ENCODE measurements at regions not wholly inside any gene's neighbourhood (a gene's known extent, or its start where the extent isn't known, plus 50 kb on each side); places are given as distances from the start of the nearest gene placed in this dataset.

- DNase-seq (no peak), ATAC-seq (ENCODE audit: low read depth) (no peak)
- H3K36me3 Mint-ChIP-seq = no peaks in the 10 kb centered on the region
- no peak overlapping the region for H3K27ac Mint-ChIP-seq
- no peaks in the 10 kb centered on the region for H3K9me3 Mint-ChIP-seq
- H3K27me3 Mint-ChIP-seq = peaks cover 2% of the 10 kb centered on the region
- POLR2A ChIA-PET = no interaction called here
- no peaks in the 10 kb centered on the region for H3K4me1 Mint-ChIP-seq
- H3K4me3 Mint-ChIP-seq = no peak overlapping the region
Measured at GRCh38 chr2:71787476-71788185, 334.3 kb downstream of the DYSF start.

GRCh38 chr2:71787108-71787415 is 333.7 kb downstream of the DYSF start:
- POLR2A ChIA-PET = no interaction called here
- ATAC-seq (ENCODE audit: low read depth) = no peak
- Mint-ChIP-seq H3K4me1 (no peaks in the 10 kb centered on the region), H3K27me3 (peaks cover 2% of the 10 kb centered on the region), H3K27ac (no peak overlapping the region), H3K9me3 (no peaks in the 10 kb centered on the region), H3K36me3 (no peaks in the 10 kb centered on the region), H3K4me3 (no peak overlapping the region)
- no peak for DNase-seq

GRCh38 chr2:71786291-71787107 is 333.1 kb downstream of the DYSF start:
- ATAC-seq (ENCODE audit: low read depth) (no peak), DNase-seq (no peak)
- no peak overlapping the region for H3K4me3 Mint-ChIP-seq
- H3K9me3 Mint-ChIP-seq = no peaks in the 10 kb centered on the region
- H3K27ac Mint-ChIP-seq = no peak overlapping the region
- POLR2A ChIA-PET = no interaction called here
- no peaks in the 10 kb centered on the region for H3K4me1 Mint-ChIP-seq
- no peaks in the 10 kb centered on the region for H3K36me3 Mint-ChIP-seq
- peaks cover 2% of the 10 kb centered on the region for H3K27me3 Mint-ChIP-seq

- POLR2A ChIA-PET = no interaction called here
- no peak for ATAC-seq (ENCODE audit: low read depth)
Measured at GRCh38 chr2:71785516-71785981, 332.2 kb downstream of the DYSF start.

GRCh38 chr2:71784734-71785511 is 331.6 kb downstream of the DYSF start:
- POLR2A ChIA-PET = no interaction called here
- Mint-ChIP-seq H3K4me1 (no peaks in the 10 kb centered on the region), H3K27ac (no peak overlapping the region), H3K4me3 (no peak overlapping the region), H3K9me3 (no peaks in the 10 kb centered on the region), H3K36me3 (no peaks in the 10 kb centered on the region), H3K27me3 (peaks cover 2% of the 10 kb centered on the region)
- no peak for DNase-seq
- no peak for ATAC-seq (ENCODE audit: low read depth)

More at GRCh38 chr2:71785516-71785981, 332.2 kb downstream of the DYSF start:
- Mint-ChIP-seq H3K27me3 (peaks cover 2% of the 10 kb centered on the region), H3K27ac (no peak overlapping the region), H3K4me1 (no peaks in the 10 kb centered on the region), H3K4me3 (no peak overlapping the region), H3K9me3 (no peaks in the 10 kb centered on the region), H3K36me3 (no peaks in the 10 kb centered on the region)
- DNase-seq = no peak

GRCh38 chr2:71783815-71784214 is 330.5 kb downstream of the DYSF start:
- Mint-ChIP-seq H3K4me1 (no peaks in the 10 kb centered on the region), H3K27ac (no peak overlapping the region), H3K36me3 (no peaks in the 10 kb centered on the region), H3K4me3 (no peak overlapping the region), H3K27me3 (peaks cover 2% of the 10 kb centered on the region), H3K9me3 (no peaks in the 10 kb centered on the region)
- POLR2A ChIA-PET = no interaction called here
- DNase-seq (no peak), ATAC-seq (ENCODE audit: low read depth) (no peak)

GRCh38 chr2:71783215-71783614 is 329.9 kb downstream of the DYSF start:
- H3K9me3 Mint-ChIP-seq = no peaks in the 10 kb centered on the region
- no peak overlapping the region for H3K27ac Mint-ChIP-seq
- H3K4me3 Mint-ChIP-seq = no peak overlapping the region
- ATAC-seq (ENCODE audit: low read depth) (no peak), DNase-seq (no peak)
- peaks cover 2% of the 10 kb centered on the region for H3K27me3 Mint-ChIP-seq
- POLR2A ChIA-PET = no interaction called here
- H3K4me1 Mint-ChIP-seq = no peaks in the 10 kb centered on the region
- no peaks in the 10 kb centered on the region for H3K36me3 Mint-ChIP-seq

- POLR2A ChIA-PET = no interaction called here
- Mint-ChIP-seq H3K27me3 (peaks cover 3% of the 10 kb centered on the region), H3K4me1 (no peaks in the 10 kb centered on the region), H3K4me3 (no peak overlapping the region), H3K27ac (no peak overlapping the region), H3K36me3 (no peaks in the 10 kb centered on the region), H3K9me3 (no peaks in the 10 kb centered on the region)
- no peak for DNase-seq
- no peak for ATAC-seq (ENCODE audit: low read depth)
Measured at GRCh38 chr2:71782323-71782722, 329.0 kb downstream of the DYSF start.

GRCh38 chr2:71781695-71782228 is 328.4 kb downstream of the DYSF start:
- H3K4me3 Mint-ChIP-seq = no peak overlapping the region
- POLR2A ChIA-PET = no interaction called here
- no peak for ATAC-seq (ENCODE audit: low read depth)
- H3K27me3 Mint-ChIP-seq = peaks cover 4% of the 10 kb centered on the region
- no peaks in the 10 kb centered on the region for H3K36me3 Mint-ChIP-seq
- H3K4me1 Mint-ChIP-seq = no peaks in the 10 kb centered on the region
- DNase-seq = no peak
- H3K9me3 Mint-ChIP-seq = no peaks in the 10 kb centered on the region
- no peak overlapping the region for H3K27ac Mint-ChIP-seq

GRCh38 chr2:71780162-71780561 is 326.8 kb downstream of the DYSF start:
- DNase-seq = no peak
- H3K4me3 Mint-ChIP-seq = no peak overlapping the region
- no peaks in the 10 kb centered on the region for H3K36me3 Mint-ChIP-seq
- no peak for ATAC-seq (ENCODE audit: low read depth)
- H3K27me3 Mint-ChIP-seq = peaks cover 4% of the 10 kb centered on the region
- no peaks in the 10 kb centered on the region for H3K4me1 Mint-ChIP-seq
- H3K9me3 Mint-ChIP-seq = no peaks in the 10 kb centered on the region
- no peak overlapping the region for H3K27ac Mint-ChIP-seq
- POLR2A ChIA-PET = no interaction called here

- DNase-seq = no peak
- no peaks in the 10 kb centered on the region for H3K4me1 Mint-ChIP-seq
- H3K36me3 Mint-ChIP-seq = no peaks in the 10 kb centered on the region
- no peak overlapping the region for H3K27ac Mint-ChIP-seq
- no peak for ATAC-seq (ENCODE audit: low read depth)
- no peak overlapping the region for H3K4me3 Mint-ChIP-seq
- POLR2A ChIA-PET = no interaction called here
- no peaks in the 10 kb centered on the region for H3K9me3 Mint-ChIP-seq
- peaks cover 4% of the 10 kb centered on the region for H3K27me3 Mint-ChIP-seq
Measured at GRCh38 chr2:71779774-71780105, 326.4 kb downstream of the DYSF start.

GRCh38 chr2:71778936-71779773 is 325.8 kb downstream of the DYSF start:
- no peak overlapping the region for H3K27ac Mint-ChIP-seq
- ATAC-seq (ENCODE audit: low read depth) = no peak
- no peaks in the 10 kb centered on the region for H3K4me1 Mint-ChIP-seq
- H3K9me3 Mint-ChIP-seq = no peaks in the 10 kb centered on the region
- H3K27me3 Mint-ChIP-seq = peaks cover 4% of the 10 kb centered on the region
- H3K36me3 Mint-ChIP-seq = no peaks in the 10 kb centered on the region
- POLR2A ChIA-PET = no interaction called here
- DNase-seq = no peak
- no peak overlapping the region for H3K4me3 Mint-ChIP-seq

GRCh38 chr2:71778514-71778913 is 325.2 kb downstream of the DYSF start:
- Mint-ChIP-seq H3K4me1 (no peaks in the 10 kb centered on the region), H3K4me3 (no peak overlapping the region), H3K9me3 (no peaks in the 10 kb centered on the region), H3K27me3 (peaks cover 2% of the 10 kb centered on the region), H3K27ac (no peak overlapping the region), H3K36me3 (no peaks in the 10 kb centered on the region)
- POLR2A ChIA-PET = no interaction called here
- ATAC-seq (ENCODE audit: low read depth) = no peak
- DNase-seq = no peak

All from activated naive CD8-positive, alpha-beta T cell treated with anti-CD3 and anti-CD28 coated beads, Interleukin-2, amount 10 ng/mL, durations not matched to agents 7 days and 5 days (primary cell).